ENCODE measurements at regions not wholly inside any gene's neighbourhood (a gene's known extent, or its start where the extent isn't known, plus 50 kb on each side); places are given as distances from the start of the nearest gene placed in this dataset.

DNA sequence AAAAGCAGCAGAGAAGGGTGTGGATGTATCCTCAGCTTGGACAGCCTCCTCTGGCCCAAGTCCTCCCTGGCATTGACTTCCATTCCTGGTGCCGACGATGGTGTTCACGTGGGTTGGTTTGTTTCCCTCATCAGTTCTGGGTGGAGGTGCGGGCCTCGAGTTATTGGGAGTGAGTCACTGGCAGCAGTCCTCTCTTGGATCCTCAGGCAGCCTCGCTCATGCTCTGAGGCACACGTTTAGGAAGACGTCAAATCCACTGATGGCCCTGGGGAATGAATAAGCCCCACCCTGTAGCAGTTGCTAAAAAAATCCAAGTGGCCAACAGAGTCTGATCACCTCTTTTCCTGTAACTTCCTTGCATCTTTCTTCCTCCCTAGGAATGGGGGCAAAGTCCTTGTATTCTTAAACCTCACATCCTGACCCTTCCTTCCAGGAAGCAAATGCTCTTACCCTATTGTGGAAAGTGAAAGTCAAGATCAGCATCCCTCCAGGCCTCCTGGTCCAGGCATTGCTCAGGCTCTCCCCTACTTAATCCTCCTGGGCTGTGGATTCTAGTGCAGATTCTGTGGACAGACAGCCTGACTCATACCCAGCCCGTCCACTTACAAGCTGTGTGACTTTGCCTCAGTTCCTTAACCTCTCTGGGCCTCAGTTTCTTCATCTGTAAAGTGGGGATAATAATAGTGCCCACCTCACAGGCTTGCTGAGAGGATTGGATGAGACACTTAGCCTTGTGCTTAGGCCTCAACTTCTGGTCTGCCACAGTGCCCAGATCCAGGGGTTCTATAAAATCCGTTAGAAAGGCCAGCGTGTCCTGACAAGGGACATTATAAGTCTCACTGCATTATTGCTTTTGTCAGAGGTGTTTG is 111.1 kb downstream of the TLR5 start:
- H2BK120ac ChIP-seq (replicated peaks; ENCODE audit: low read depth, low read length), result peak overlapping the region; percentile 86
- peak overlapping the region; percentile 44 for H3K14ac ChIP-seq (ENCODE audit: insufficient read length)
- peak overlapping the region in 1 of 4 experiments; percentile 44; a peak in 3 of 7 replicates for H3K9ac ChIP-seq (replicated peaks in 1 of 4; ENCODE audit: extremely low read depth in 1 of 4, low read depth in 3 of 4, low read length in 3 of 4)
- FAIRE-seq (no peak), DNase-seq (ENCODE audit: low read depth in 1 of 2, low spot score in 2 of 2) (no peak)
- H4K91ac ChIP-seq (replicated peaks; ENCODE audit: insufficient read length, low read length), result peak overlapping the region; percentile 93
- peak overlapping the region; percentile 76 for H2AK5ac ChIP-seq (ENCODE audit: low read depth, low read length)
- H3K23me2 ChIP-seq (ENCODE audit: low read depth, low read length), result peaks cover 9% of the 10 kb centered on the region
- H4K5ac ChIP-seq (ENCODE audit: insufficient read length, low read depth, low read length), result peak overlapping the region; percentile 79
- H3K4me2 ChIP-seq (ENCODE audit: insufficient read depth in 1 of 2, low read depth in 2 of 2, low read length in 2 of 2), result peak overlapping the region; percentile 84 to 86
- peaks cover 5% of the 10 kb centered on the region; the same call in 1 of the 2 replicates for H3K79me1 ChIP-seq (ENCODE audit: low read depth, low read length)
- 85% methylated on average over 11 of the region's 11 CpGs; no CpG with 5 or more reads in 1 of the 2 experiments for WGBS, 2 experiments (ENCODE audit: extremely low coverage in 1 of 2, insufficient coverage in 1 of 2, insufficient read length in 1 of 2, insufficient replicate concordance in 2 of 2, low coverage in 1 of 2, low lambda C conversion rate in 2 of 2, missing lambda C conversion rate in 1 of 2)
- H3K4ac ChIP-seq (replicated peaks; ENCODE audit: insufficient read length, low read depth, low read length), result peak overlapping the region; percentile 91
- H2BK20ac ChIP-seq (ENCODE audit: low read length), result peak overlapping the region; percentile 74
- peak overlapping the region; percentile 48 for H3K56ac ChIP-seq (replicated peaks; ENCODE audit: insufficient read length, low read depth, low read length)
- H3K27me3 ChIP-seq (replicated peaks in 1 of 4; ENCODE audit: control insufficient read depth in 3 of 4, extremely low read depth in 1 of 4, insufficient read depth in 3 of 4, low read length in 3 of 4), result peaks cover 0 to 2% (median 0%) of the 10 kb centered on the region in 4 experiments; a peak in 1 of 7 replicates
- peaks cover 0 to 37% of the 10 kb centered on the region in 2 experiments; a peak in 2 of 4 replicates for H3K79me2 ChIP-seq (ENCODE audit: control insufficient read depth in 1 of 2, insufficient read depth in 2 of 2, low read length in 2 of 2)
- ChIA-PET CTCF (ENCODE audit: partially characterized antibody) (interaction anchor here (1.5 to 1.7 kb wide), 2 partner anchors 20 to 58 kb away, joined by 3 to 4 read pairs; no protein-coding TSS in a partner anchor), POLR2A (ENCODE audit: partially characterized antibody) (interaction anchor here (1.1 to 6.5 kb wide), 16 partner anchors 8 to 104 kb away, joined by 4 to 65 read pairs (median 9); no protein-coding TSS in a partner anchor)
- peak overlapping the region; percentile 95 for H2BK5ac ChIP-seq (ENCODE audit: low read depth, low read length)
- peak overlapping the region; percentile 50; the same call in 1 of the 2 replicates for H2BK15ac ChIP-seq (ENCODE audit: low read length)
- no peak overlapping the region for H3K23ac ChIP-seq (ENCODE audit: insufficient read length)
- no peaks in the 10 kb centered on the region for H3K9me3 ChIP-seq (ENCODE audit: insufficient read depth in 2 of 2, low read depth in 1 of 2, low read length in 1 of 2)
- peak overlapping the region; percentile 82 for H2BK12ac ChIP-seq (ENCODE audit: low read depth, low read length)
- peak overlapping the region; percentile 76 for H3K27ac ChIP-seq (ENCODE audit: low read depth, low read length)
- peaks cover 13 to 22% (median 21%) of the 10 kb centered on the region in 4 experiments for H3K4me1 ChIP-seq (replicated peaks in 1 of 4; ENCODE audit: control insufficient read depth in 3 of 4, insufficient read depth in 4 of 4, low read length in 3 of 4)
- peaks cover 0 to 4% (median 0%) of the 10 kb centered on the region in 4 experiments; a peak in 2 of 8 replicates for H3K36me3 ChIP-seq (ENCODE audit: control insufficient read depth in 2 of 4, insufficient read depth in 4 of 4, low read length in 3 of 4)
- no peak overlapping the region for H4K8ac ChIP-seq (ENCODE audit: extremely low read depth, insufficient read depth, low read length)
- H4K20me1 ChIP-seq (replicated peaks in 1 of 2; ENCODE audit: control insufficient read depth in 1 of 2, insufficient read depth in 2 of 2, low read length in 2 of 2), result no peaks in the 10 kb centered on the region
- H3K4me3 ChIP-seq (ENCODE audit: extremely low read depth in 1 of 4, insufficient read depth in 2 of 4, low read depth in 3 of 4, low read length in 4 of 4), result peak overlapping the region in 1 of 4 experiments; percentile 59; a peak in 1 of 8 replicates
- H3K18ac ChIP-seq (ENCODE audit: extremely low read depth, low read length), result peak overlapping the region; percentile 100
- H2AFZ ChIP-seq (ENCODE audit: low read length), result no peak overlapping the region
- no peak for TF ChIP-seq FOSL1 (IDR thresholded peaks at IDR 0.05; ENCODE audit: insufficient read depth, low read depth, low read length)
- TF ChIP-seq EGR1 (IDR thresholded peaks at IDR 0.05; ENCODE audit: borderline replicate concordance, low read depth, low read length), result no peak
- TF ChIP-seq CBX8 (IDR thresholded peaks at IDR 0.05; ENCODE audit: borderline replicate concordance, low read depth, low read length), result no peak
- TF ChIP-seq RXRA (IDR thresholded peaks at IDR 0.05; ENCODE audit: insufficient read depth, low read depth, low read length), result no peak
- no peak for TF ChIP-seq BACH1 (IDR thresholded peaks at IDR 0.05; ENCODE audit: low read length)
- TF ChIP-seq, protein P1, sequence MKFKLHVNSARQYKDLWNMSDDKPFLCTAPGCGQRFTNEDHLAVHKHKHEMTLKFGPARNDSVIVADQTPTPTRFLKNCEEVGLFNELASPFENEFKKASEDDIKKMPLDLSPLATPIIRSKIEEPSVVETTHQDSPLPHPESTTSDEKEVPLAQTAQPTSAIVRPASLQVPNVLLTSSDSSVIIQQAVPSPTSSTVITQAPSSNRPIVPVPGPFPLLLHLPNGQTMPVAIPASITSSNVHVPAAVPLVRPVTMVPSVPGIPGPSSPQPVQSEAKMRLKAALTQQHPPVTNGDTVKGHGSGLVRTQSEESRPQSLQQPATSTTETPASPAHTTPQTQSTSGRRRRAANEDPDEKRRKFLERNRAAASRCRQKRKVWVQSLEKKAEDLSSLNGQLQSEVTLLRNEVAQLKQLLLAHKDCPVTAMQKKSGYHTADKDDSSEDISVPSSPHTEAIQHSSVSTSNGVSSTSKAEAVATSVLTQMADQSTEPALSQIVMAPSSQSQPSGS (IDR thresholded peaks at IDR 0.05; ENCODE audit: low read length), result no peak
- TF ChIP-seq CREB1 (IDR thresholded peaks at IDR 0.05), result no peak
- TF ChIP-seq JUND (IDR thresholded peaks at IDR 0.05; ENCODE audit: low read length), result no peak
- TF ChIP-seq KDM5A (IDR thresholded peaks at IDR 0.05; ENCODE audit: low read length), result no peak
